WI38 (cell line): ENCODE measurements at regions not wholly inside any gene's neighbourhood (a gene's known extent, or its start where the extent isn't known, plus 50 kb on each side); places are given as distances from the start of the nearest gene placed in this dataset.
"Not testable (repeated sequence)": the region's sequence is repeated elsewhere in the genome, so short reads cannot be mapped to it uniquely, and the experiment has no call there.

ENCODE experiments used
- H3K4me3 ChIP-seq: 2 replicates; pipeline ENCODE4 v1.5.1; 2011; ENCODE audit warnings: low read depth, mild to moderate bottlenecking, control low read depth, low read length
- CTCF ChIP-seq: IDR thresholded peaks from 2 replicates; pipeline ENCODE4 v1.5.1; 2012; ENCODE audit warnings: low read depth, mild to moderate bottlenecking, control low read depth, low read length

DNA sequence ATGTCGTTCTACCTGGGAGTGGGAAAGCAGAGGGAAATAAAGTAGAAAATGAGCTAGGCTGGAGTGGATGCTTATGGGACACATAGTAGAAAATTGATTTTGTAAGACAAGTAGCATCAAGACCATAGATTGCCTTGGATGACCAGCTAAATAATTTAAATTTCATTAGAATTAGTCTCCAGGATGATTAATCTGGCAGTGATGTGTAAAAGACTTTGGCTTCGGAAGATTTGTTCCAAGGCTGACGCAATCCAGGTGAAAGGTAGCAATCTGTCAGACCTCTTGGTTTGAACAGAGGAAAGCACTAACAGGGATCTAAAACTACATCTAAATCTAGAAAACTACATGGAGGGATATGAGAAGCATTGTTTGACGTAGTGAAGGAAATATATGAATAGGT, 236.5 kb downstream of the ARL4A start:
- TF ChIP-seq CTCF: no peak

GRCh38 chr7:12926206-12926605, 238.8 kb downstream of the ARL4A start:
- TF ChIP-seq CTCF: no peak
- H3K4me3 ChIP-seq: no peak overlapping the region

More for the DNA sequence above, 236.5 kb downstream of the ARL4A start:
- H3K4me3 ChIP-seq: no peak overlapping the region

- no peak for TF ChIP-seq CTCF
- H3K4me3 ChIP-seq: no peak overlapping the region
Measured at GRCh38 chr7:12927635-12928434, 240.4 kb downstream of the ARL4A start.

DNA sequence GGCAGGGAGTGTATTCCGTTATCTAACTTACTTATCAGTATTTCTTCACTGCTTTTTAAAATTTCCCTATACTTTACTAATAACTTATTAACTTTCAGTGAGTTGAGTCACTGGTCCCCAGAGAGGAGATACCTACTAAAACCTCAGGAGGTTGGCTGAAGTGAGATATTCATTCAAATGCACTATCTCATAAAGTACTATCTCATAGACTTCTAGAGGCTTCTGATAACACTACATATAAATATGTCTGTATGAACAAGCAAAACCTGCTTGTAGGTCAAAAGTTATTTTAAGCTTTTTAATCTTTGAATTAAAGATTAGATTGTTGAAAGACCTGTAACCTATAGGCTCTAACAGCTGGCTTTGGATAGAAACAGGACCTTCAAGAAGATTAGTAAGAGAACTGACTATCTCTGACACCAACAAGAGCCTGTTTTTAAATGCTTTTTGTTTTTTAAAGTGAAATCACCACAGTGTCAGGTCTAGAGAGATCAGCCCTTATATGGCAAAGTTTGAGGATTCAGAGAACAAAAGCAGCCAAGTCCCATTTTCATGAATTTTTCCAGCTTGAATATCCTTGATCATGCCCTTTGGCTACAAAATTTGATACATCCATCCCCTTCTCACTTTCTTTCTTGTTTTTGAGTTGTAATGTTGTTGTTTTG, 242.2 kb downstream of the ARL4A start:
- H3K4me3 ChIP-seq: no peak overlapping the region
- TF ChIP-seq CTCF: no peak

DNA sequence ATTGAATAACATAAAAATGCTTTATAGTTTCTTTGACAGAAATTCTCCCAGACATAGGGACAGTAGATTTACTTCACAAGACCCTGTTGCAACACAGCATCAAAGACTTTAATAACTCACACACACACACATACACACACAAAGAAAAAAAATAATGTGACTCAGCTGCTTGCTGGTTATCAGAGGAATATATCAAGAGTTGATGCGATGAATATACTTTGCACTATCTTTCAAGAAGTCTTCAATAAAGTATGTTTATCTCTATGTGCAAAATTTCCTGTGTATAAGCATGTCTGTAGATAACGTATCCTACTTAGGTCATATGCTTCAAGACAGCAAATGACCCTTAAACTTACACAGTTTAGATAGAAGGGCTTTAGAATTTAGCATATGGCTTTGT, 243.1 kb downstream of the ARL4A start:
- H3K4me3 ChIP-seq: no peak overlapping the region
- TF ChIP-seq CTCF: no peak

- H3K4me3 ChIP-seq: not testable (repeated sequence)
Measured at GRCh38 chr7:12931465-12931864, 244.0 kb downstream of the ARL4A start.

- no peak overlapping the region for H3K4me3 ChIP-seq
- no peak for TF ChIP-seq CTCF
Measured at GRCh38 chr7:12939694-12940093, 252.3 kb downstream of the ARL4A start.
